Islet precursor cell (in vitro differentiated cells): ENCODE measurements at regions not wholly inside any gene's neighbourhood (a gene's known extent, or its start where the extent isn't known, plus 50 kb on each side); places are given as distances from the start of the nearest gene placed in this dataset.

ENCODE experiments used
- DNase-seq: peaks from one replicate; pipeline ENCODE4 v3.0.0-alpha.2; 2018

- no peak for DNase-seq
Observed at GRCh38 chr5:74007193-74007592, 381.2 kb downstream of the ARHGEF28 start.

GRCh38 chr5:73999297-73999696, 373.3 kb downstream of the ARHGEF28 start:
- no peak for DNase-seq

- DNase-seq, result no peak
Observed at GRCh38 chr5:73998489-73998888, 372.5 kb downstream of the ARHGEF28 start.

GRCh38 chr5:73997960-73998359, 372.0 kb downstream of the ARHGEF28 start:
- no peak for DNase-seq

- no peak for DNase-seq
Observed at GRCh38 chr5:73996151-73996755, 370.3 kb downstream of the ARHGEF28 start.

GRCh38 chr5:73994963-73995362, 369.0 kb downstream of the ARHGEF28 start:
- no peak for DNase-seq
